Gastrocnemius medialis (tissue), 4 donors: ENCODE measurements at regions not wholly inside any gene's neighbourhood (a gene's known extent, or its start where the extent isn't known, plus 50 kb on each side); places are given as distances from the start of the nearest gene placed in this dataset.

Experiments used
- CTCF ChIP-seq, 5 experiments: fragments of 450-650 bp in 3 of 5; fragments of 200-600 bp in 2 of 5; sonication (generic) in 2 of 5; IDR thresholded peaks in 4 of 5; conservative IDR thresholded peaks in 1 of 5; 1 replicate in 4 of 5; 2 replicates in 1 of 5; pipeline ENCODE4 v1.5.1; 2016 to 2019; ENCODE audit warnings: antibody characterized with exemption in 5 of 5, mild to moderate bottlenecking in 3 of 5, moderate library complexity in 3 of 5
- POLR2A ChIP-seq, 2 donors: fragments of 450-650 bp; IDR thresholded peaks; one replicate each; pipeline ENCODE4 v1.6.1; 2017; ENCODE audit warnings: antibody characterized with exemption in 2 of 2, mild to moderate bottlenecking in 2 of 2, moderate library complexity in 2 of 2

DNA sequence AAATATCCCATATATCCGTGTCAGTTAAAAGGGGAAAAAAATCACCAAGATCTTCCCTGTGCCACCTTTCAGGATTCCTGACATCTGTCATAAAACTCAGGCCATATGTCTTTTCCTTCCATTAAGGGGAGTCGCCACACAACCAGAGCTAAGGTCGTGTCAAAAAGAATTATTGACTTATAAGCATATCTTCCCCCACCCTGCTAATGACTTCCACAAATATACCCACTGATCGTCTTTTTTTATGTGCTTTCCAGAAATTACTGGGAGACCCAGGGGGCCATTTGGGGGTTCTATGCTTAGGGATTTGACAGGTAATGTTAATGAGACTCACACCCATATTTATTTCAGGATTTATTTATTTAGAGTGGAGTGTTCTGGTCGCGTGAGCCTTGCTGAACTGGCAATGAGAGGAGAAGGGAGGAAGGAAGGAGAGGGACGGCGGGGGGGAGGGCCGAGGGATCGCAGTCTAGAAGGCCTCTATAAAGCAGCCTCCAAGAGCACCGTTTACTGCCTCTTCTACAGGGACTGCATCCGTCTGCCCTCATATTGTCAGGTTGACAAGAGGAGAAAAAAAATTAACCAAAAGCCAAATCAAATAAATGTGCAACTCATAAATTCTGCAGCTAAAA, 135.7 kb upstream of the MGMT start:
- TF ChIP-seq CTCF (IDR thresholded peaks at IDR 0.05 in 4 of 5, conservative IDR thresholded peaks at IDR 0.05 in 1 of 5) (no peak), POLR2A (IDR thresholded peaks at IDR 0.05) (no peak)
